Activated CD4-positive, alpha-beta T cell treated with anti-CD3 and anti-CD28 coated beads, Interleukin-2, Interleukin-6, amounts not matched to agents 100 ng/mL and 50 ng/mL, durations not matched to agents 16 hours and 8 hours (primary cell): ENCODE measurements at regions not wholly inside any gene's neighbourhood (a gene's known extent, or its start where the extent isn't known, plus 50 kb on each side); places are given as distances from the start of the nearest gene placed in this dataset.
"Not testable (repeated sequence)": the region's sequence is repeated elsewhere in the genome, so short reads cannot be mapped to it uniquely, and the experiment has no call there.

Experiments
- DNase-seq: peaks from one replicate; pipeline ENCODE4 v3.0.0-alpha.2; 2020

GRCh38 chr2:131425231-131425941 is 50.5 kb upstream of the TUBA3D start:
- DNase-seq, result peak; percentile 9

DNA sequence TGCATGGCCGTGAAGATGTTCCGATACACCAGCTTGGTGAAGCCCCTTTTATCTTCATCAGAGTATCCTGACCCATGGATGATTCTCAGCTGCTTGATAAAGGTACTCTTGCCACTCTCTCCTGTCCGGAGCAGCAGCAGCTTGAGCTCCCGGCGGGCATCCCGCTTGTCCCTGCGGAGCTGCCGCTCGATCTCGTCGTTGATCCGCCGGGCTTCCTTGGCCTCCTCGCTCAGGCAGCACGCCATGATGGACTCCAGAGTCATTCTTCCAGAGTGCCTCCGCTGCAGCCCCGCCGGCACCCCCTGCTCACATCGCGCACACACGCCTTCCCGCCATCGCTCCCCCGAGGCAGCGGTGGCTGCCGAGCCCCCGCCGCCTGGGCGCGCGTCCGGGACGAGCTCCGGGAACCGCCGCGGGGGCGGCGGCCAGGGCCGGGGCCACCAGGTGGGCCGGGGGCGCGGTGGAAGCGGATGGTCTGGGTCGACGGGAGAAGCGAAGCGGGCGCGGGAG is 51.3 kb upstream of the TUBA3D start:
- not testable (repeated sequence) for DNase-seq

DNA sequence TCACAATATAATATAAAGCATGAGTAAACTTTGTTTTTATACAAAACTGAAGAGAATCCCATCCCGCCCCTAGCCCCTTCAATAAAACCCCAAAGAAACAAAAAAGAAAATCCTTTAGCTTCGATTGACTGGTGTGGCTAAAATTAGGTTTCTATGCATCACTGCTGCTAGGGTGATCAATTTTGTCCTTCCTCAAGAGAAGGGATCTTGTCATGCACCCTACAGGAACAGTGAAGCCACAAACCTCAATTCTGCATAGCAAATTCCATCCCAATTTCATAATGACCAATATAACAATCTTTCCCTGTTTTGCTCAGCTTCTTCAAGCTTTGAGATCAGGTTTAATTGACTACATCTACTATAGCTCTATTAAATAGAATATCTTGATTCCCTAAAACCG is 55.2 kb upstream of the TUBA3D start:
- DNase-seq, result peak; percentile 11

GRCh38 chr2:131419441-131419840 is 55.5 kb upstream of the RAB6D start:
- DNase-seq, result no peak

GRCh38 chr2:131418625-131419024 is 54.7 kb upstream of the RAB6D start:
- no peak for DNase-seq

DNA sequence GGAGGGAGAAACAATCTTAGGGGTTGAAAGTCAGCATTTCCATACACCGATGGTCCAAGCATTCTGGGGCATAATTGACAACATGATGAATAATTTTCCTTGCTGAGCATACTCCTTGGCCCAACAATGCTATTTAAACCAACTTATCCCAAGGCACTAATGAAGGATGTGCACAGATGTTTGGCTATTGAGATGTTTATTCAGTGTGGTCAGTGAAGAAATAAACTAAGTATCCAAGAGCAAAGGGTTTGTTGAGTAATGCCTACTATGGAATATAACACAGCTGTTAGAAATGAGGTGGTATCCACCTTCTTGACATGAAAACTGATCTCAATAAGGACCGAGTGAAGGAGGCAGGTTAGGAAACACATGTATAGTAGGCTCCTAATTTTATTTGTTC is 53.9 kb upstream of the RAB6D start:
- DNase-seq, result no peak

DNA sequence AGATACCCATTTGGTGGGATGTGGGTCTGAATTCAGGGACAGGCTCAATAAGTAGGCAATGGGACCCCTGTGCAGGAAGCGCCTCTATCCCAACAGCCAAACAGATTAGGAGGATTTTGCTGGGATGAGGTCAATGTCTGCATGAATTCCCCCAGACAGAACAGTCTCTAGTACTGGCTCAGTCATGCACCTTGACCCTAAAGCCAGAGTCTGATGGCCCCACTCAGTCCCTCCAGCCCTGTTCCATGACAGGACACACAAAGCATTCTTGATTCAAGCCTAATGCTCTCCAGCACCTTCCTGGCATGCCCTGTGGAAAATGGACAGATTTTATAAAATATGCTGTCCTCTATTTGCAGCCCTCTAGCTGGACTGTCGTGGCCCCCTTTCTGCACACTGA is 49.8 kb upstream of the RAB6D start:
- no peak for DNase-seq
